HuH-7 (cell line): ENCODE measurements at regions not wholly inside any gene's neighbourhood (a gene's known extent, or its start where the extent isn't known, plus 50 kb on each side); places are given as distances from the start of the nearest gene placed in this dataset.

Experiments used
- DNase-seq: peaks from one replicate; pipeline ENCODE4 v3.0.0; 2011; ENCODE audit warnings: low spot score

DNA sequence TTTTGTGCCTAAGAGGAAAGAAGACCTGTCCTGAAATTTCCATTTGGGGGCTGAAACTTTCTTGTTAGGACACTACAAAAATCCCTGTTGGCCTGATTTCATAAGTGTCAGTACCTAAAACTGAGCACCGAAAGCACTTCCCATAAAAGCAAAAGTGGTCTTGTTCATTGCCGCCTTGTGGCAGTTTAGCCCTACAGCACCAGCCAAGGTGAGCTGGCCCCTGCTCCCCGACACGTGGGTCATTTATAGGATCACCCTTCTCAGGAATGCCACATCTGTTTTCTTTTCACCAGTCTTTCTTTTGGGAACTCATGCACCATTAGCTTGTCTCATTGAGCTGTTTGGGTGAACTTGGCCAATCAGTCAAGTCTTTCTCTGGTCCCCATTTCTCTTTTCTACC, 155.8 kb upstream of the KAZN start:
- no peak for DNase-seq

DNA sequence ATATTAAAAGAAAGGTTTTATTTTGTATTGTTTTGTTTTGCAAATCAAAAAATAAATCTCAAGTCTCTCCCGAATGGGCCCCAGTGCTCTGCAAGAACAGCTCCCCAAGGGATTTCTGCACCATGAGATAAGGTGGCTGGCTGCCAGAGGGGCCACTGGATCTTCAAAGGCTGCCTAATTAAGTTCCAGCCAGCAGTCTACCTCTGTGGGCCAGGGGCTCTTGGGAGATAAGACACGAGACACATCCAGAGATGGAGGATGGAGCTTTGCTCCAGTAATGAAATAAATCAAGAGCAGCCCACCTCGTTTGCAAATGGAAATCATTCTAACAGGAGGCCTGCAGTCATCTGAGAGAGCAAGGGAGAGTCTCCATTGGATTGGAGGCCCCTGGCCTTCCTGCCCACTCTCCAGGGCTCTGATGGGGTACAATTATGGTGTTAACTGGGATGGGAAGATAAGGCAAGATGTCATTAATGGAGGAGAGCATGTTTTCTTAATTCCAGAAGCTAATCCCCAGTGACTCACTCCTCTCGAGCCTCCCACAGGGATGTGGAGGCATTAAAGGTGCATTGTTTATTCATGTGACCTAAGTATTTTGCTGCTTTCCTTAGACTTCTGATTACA, 155.2 kb upstream of the KAZN start:
- no peak for DNase-seq

- no peak for DNase-seq
Observed at GRCh38 chr1:14451217-14451616, 147.3 kb upstream of the KAZN start.

- no peak for DNase-seq
Observed at GRCh38 chr1:14452551-14452950, 145.9 kb upstream of the KAZN start.

DNA sequence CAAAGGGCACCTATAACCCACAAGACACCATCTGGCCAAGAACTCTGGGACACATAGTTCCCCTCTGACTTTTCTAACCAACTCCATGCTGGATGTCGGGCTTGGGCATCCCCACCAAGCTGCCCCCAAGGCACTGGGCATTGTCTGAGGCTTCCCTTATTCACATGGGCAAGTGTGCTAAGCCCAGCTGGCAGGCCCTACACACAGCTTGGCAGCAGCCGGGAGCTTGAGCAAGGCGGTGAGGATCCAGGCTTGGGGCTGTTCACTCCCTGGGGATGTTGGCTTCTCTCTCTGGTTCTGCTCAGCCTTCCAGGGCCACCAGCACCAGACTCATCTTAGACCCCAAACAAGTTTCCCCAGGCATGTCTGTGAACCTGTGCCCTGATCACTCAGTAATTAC, 138.3 kb upstream of the KAZN start:
- DNase-seq: no peak

GRCh38 chr1:14462851-14463250, 135.6 kb upstream of the KAZN start:
- DNase-seq: no peak

- DNase-seq: no peak
Observed at GRCh38 chr1:14466006-14466405, 132.5 kb upstream of the KAZN start.

DNA sequence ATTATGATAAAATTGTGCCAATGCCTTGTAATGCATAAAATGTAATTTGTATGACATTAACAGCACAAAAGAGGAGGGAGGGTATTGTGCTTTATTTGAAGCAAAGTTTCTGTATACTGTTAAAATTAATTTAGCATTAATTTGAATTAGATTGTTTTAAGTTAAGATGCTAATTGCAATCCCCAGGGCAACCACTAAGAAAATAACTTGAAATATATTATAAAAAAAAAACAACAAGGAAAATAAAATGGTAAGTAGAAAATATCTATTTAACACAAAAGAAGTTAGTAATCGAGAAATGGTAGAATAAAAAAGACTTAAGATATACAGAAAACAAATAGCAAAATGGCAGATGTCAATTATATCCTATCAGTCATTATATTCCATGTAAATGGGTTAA, 131.4 kb upstream of the KAZN start:
- DNase-seq: no peak

DNA sequence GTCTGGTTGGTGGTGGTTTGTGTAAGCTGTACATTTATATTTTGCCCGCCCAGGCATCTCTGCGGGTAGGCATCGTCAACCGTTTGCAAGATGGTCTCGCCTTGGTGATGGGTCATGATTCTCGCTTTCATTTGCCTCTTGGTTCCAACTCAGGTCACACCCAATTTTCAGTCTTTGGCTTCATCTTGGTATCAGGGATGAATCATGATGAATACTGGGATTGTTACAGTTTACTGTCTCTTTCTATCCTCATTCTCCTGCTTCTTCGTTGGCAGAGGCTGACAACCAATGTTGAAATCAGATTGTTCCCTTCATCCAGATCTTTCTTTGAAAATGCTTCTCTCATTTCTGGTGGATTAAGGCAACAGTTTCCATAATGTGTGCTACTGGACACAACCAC, 129.7 kb upstream of the KAZN start:
- no peak for DNase-seq

- no peak for DNase-seq
Observed at GRCh38 chr1:14470802-14471201, 127.7 kb upstream of the KAZN start.

GRCh38 chr1:14474856-14475255, 123.6 kb upstream of the KAZN start:
- DNase-seq: no peak

DNA sequence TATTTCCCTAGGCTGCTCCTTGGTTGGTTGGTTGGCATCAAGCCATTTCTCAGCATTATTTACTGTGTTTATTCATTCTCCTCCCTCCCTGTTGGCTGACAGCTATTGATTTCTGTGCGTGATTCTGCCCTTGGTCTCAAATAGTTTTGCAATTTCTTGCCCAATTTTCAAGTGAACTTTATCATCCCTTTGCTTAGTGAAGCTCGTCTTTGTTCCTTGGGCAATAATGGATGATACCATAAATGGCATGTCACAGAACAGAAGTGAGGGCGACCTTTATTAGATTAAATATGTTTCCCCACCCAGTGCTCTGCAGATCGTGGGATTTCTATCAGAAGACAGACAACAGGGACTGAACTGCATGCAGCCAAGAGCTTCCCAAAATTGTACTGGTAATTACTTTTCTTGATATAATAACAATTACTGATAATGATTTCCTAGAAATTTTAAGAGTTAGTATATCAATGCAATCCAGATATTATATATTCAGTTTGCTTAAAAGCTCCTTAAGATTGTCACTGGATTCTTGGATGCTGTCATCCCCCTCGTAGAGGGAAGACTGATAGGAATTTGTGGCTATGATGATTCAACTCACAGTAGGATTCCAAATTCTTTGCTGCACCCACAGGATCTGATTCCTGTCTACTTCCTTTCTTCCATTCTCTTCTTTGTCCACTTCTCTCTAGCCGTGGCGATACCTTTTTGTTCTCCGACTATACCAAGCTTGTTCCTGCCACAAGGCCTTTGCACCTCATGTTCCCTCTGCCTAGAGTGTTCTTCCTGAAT, 122.1 kb upstream of the KAZN start:
- DNase-seq: no peak

GRCh38 chr1:14478120-14478519, 120.4 kb upstream of the KAZN start:
- DNase-seq: no peak

GRCh38 chr1:14479865-14480264, 118.6 kb upstream of the KAZN start:
- DNase-seq: no peak

- DNase-seq: no peak
Observed at GRCh38 chr1:14482784-14483450, 115.6 kb upstream of the KAZN start.

GRCh38 chr1:14485285-14485684, 113.2 kb upstream of the KAZN start:
- no peak for DNase-seq

DNA sequence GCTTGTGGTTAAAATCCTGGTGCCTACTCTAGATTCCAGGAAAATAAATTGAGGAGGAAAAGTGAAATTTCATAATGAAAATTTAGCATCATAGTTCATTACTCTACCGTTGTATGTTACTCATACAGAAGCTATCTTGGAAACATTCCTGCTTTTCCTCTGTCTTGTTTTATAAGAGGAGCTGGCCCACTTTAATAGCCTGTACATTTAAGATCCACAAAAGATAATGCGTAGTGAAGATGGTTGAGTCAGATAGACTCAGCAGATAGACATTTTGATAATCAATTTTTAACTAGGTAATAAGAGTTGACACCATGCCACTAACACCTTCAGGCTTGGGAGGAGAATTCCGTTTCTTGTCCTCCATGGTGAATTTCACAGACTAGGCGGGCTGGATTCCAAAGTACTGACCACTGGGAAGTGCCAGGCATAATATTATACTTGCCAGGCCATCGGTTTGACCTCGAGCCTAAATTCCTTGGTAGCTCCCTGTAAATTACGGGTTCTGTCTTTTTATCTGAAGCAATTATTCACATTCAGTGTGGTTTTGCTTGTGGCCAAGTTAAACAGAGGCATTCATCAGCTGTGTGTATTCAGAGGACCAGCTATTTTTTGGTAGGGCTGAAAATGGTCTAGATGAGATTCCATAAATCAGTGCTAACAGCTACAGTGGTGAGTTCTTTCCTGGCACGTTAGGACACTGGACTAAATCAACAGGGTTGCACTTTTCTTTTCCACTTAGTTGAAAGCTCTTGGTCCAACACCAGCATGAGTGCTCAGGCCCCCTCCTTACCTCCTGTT, 111.9 kb upstream of the KAZN start:
- DNase-seq: no peak

DNA sequence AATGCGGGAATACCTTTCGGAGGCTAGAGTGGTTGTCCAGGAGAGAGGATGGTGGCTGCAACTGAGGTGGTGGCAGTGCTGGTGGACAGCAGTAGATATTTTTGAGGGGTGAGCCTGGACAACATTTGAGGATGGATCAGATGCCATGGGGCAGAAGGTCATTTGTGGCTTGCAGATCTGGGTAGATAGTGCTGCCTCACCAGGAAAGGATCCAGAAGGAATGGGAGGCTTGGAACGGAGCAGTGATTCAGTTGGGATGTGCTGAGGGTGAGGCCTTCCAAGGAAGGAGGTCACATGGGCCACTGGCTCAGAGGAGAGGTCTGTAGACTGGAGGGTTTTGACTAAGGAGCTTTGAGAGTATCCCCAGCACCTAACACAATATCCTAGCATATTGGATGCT, 110.8 kb upstream of the KAZN start:
- no peak for DNase-seq

- no peak for DNase-seq
Observed at GRCh38 chr1:14494911-14495310, 103.6 kb upstream of the KAZN start.

GRCh38 chr1:14495381-14495780, 103.1 kb upstream of the KAZN start:
- DNase-seq: no peak

- no peak for DNase-seq
Observed at GRCh38 chr1:14495996-14496395, 102.5 kb upstream of the KAZN start.

- no peak for DNase-seq
Observed at GRCh38 chr1:14498839-14499238, 99.6 kb upstream of the KAZN start.
